ENCODE measurements at regions not wholly inside any gene's neighbourhood (a gene's known extent, or its start where the extent isn't known, plus 50 kb on each side); places are given as distances from the start of the nearest gene placed in this dataset.
"Not testable (repeated sequence)": the region's sequence is repeated elsewhere in the genome, so short reads cannot be mapped to it uniquely, and the experiment has no call there.

GRCh38 chr16:59614466-59615240 lies 880.5 kb upstream of the GOT2 start:
- no peak for DNase-seq (ENCODE audit: low spot score)

GRCh38 chr16:59612910-59613620 lies 878.9 kb upstream of the GOT2 start:
- DNase-seq (ENCODE audit: low spot score) = not testable (repeated sequence)

GRCh38 chr16:59612094-59612493 lies 878.0 kb upstream of the GOT2 start:
- no peak for DNase-seq (ENCODE audit: low spot score)

GRCh38 chr16:59611556-59611955 lies 877.4 kb upstream of the GOT2 start:
- DNase-seq (ENCODE audit: low spot score) = no peak

GRCh38 chr16:59605706-59606105 lies 871.6 kb upstream of the GOT2 start:
- DNase-seq (ENCODE audit: low spot score) = no peak

GRCh38 chr16:59604354-59604753 lies 870.2 kb upstream of the GOT2 start:
- no peak for DNase-seq (ENCODE audit: low spot score)

- no peak for DNase-seq (ENCODE audit: low spot score)
These were observed 867.3 kb upstream of the GOT2 start for GRCh38 chr16:59601452-59601851.

- DNase-seq (ENCODE audit: low spot score) = no peak
These were observed 863.2 kb upstream of the GOT2 start for GRCh38 chr16:59597269-59597668.

- no peak for DNase-seq (ENCODE audit: low spot score)
These were observed 862.6 kb upstream of the GOT2 start for GRCh38 chr16:59596693-59597092.

- no peak for DNase-seq (ENCODE audit: low spot score)
These were observed 859.1 kb upstream of the GOT2 start for GRCh38 chr16:59593194-59593661.

- DNase-seq (ENCODE audit: low spot score) = no peak
These were observed 857.4 kb upstream of the GOT2 start for GRCh38 chr16:59591480-59591879.

- DNase-seq (ENCODE audit: low spot score) = no peak
These were observed 856.7 kb upstream of the GOT2 start for GRCh38 chr16:59590845-59591244.

GRCh38 chr16:59586331-59586730 lies 852.2 kb upstream of the GOT2 start:
- DNase-seq (ENCODE audit: low spot score) = no peak

GRCh38 chr16:59574296-59574695 lies 840.2 kb upstream of the GOT2 start:
- DNase-seq (ENCODE audit: low spot score) = no peak

- no peak for DNase-seq (ENCODE audit: low spot score)
These were observed 839.6 kb upstream of the GOT2 start for GRCh38 chr16:59573528-59574271.

- no peak for DNase-seq (ENCODE audit: low spot score)
These were observed 833.4 kb upstream of the GOT2 start for GRCh38 chr16:59567496-59567895.

GRCh38 chr16:59566446-59566845 lies 832.3 kb upstream of the GOT2 start:
- DNase-seq (ENCODE audit: low spot score) = no peak

- DNase-seq (ENCODE audit: low spot score) = no peak
These were observed 824.6 kb upstream of the GOT2 start for GRCh38 chr16:59558679-59559078.

- DNase-seq (ENCODE audit: low spot score) = no peak
These were observed 818.0 kb upstream of the GOT2 start for GRCh38 chr16:59552164-59552563.

GRCh38 chr16:59545721-59546120 lies 811.6 kb upstream of the GOT2 start:
- DNase-seq (ENCODE audit: low spot score) = no peak

GRCh38 chr16:59543641-59544040 lies 809.5 kb upstream of the GOT2 start:
- DNase-seq (ENCODE audit: low spot score) = no peak

GRCh38 chr16:59540621-59541020 lies 806.5 kb upstream of the GOT2 start:
- DNase-seq (ENCODE audit: low spot score) = no peak

- no peak for DNase-seq (ENCODE audit: low spot score)
These were observed 801.2 kb upstream of the GOT2 start for GRCh38 chr16:59535298-59535697.
